ENCODE measurements at regions not wholly inside any gene's neighbourhood (a gene's known extent, or its start where the extent isn't known, plus 50 kb on each side); places are given as distances from the start of the nearest gene placed in this dataset.
"Not testable (repeated sequence)": the region's sequence is repeated elsewhere in the genome, so short reads cannot be mapped to it uniquely, and the experiment has no call there.

DNA sequence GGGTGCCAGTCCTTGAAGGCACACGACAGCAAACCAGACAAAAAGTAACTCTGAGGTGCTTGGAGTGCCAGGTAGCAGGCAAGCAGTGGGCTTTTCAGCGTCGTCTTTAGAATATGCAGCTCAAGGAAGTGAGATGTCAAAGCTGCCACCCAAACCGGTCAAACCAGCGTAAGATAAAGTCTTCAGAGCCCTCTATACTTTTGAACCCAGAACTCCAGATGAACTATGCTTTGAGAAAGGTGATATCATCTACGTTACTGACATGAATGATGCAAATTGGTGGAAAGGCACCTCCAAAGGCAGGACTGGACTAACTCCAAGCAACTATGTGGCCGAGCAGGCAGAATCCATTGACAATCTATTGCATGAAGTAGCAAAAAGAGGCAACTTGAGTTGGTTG is 95.9 kb downstream of the TBX3 start:
- DNase-seq (ENCODE audit: insufficient read length, low spot score) (no peak), FAIRE-seq (no peak)
- no peak for TF ChIP-seq POLR2A (IDR thresholded peaks at IDR 0.05; ENCODE audit: low read depth, low read length)

DNA sequence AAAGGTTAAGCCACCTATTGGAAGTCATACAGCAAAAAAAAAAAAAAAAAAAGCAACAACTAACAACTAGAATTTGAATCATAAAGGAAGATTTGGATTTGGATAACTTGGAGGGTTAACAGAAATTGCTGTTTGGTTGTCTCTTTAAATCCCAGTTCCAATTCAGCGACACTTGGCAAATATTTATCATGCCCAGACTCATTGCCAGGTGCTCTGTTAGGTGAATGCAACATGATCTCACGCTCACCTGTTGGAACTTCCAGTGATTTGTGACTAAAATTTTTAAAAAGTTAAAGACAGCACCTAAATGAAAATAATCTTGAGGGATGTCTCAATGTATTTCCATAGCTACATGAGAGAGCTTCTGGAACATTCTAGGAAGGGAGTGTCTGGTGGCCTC is 103.7 kb downstream of the TBX3 start:
- TF ChIP-seq POLR2A (IDR thresholded peaks at IDR 0.05; ENCODE audit: low read depth, low read length): no peak
- no peak for TF ChIP-seq POU2F2 (IDR thresholded peaks at IDR 0.05; ENCODE audit: low read depth, low read length)
- TF ChIP-seq PAX5 (IDR thresholded peaks at IDR 0.05; ENCODE audit: insufficient read depth, low read length, severe bottlenecking): no peak
- TF ChIP-seq SPI1 (IDR thresholded peaks at IDR 0.05; ENCODE audit: low read depth, low read length): no peak
- no peak for TF ChIP-seq TAF1 (IDR thresholded peaks at IDR 0.05; ENCODE audit: low read depth, low read length)
- no peak for TF ChIP-seq POLR2AphosphoS5 (IDR thresholded peaks at IDR 0.05; ENCODE audit: low read depth, low read length)
- no peak for FAIRE-seq
- DNase-seq (ENCODE audit: insufficient read length, low spot score): no peak

DNA sequence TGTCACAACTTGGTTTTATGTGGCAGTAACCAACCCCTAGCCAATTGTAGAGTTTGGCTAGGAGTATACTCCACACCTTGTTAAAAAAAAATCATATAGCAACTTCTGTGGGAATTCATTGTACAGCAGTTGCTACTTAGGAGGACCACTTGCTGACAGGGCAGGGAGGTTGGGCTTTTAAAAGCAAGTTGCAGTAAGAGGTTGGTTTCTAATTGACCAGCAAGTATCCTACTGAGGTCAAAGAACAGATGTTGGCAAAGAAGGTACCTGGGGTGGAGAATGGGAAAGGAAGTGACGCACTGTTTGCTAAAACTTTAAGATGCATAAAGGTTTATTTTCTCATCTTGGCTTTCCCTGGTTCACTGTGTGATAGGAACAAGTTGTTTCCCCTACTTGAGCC is 104.6 kb downstream of the TBX3 start:
- no peak for DNase-seq (ENCODE audit: insufficient read length, low spot score)
- FAIRE-seq: no peak
- no peak for TF ChIP-seq POLR2AphosphoS5 (IDR thresholded peaks at IDR 0.05; ENCODE audit: low read depth, low read length)
- no peak for TF ChIP-seq SPI1 (IDR thresholded peaks at IDR 0.05; ENCODE audit: low read depth, low read length)
- no peak for TF ChIP-seq POU2F2 (IDR thresholded peaks at IDR 0.05; ENCODE audit: low read depth, low read length)
- TF ChIP-seq POLR2A (IDR thresholded peaks at IDR 0.05; ENCODE audit: low read depth, low read length): no peak
- no peak for TF ChIP-seq TAF1 (IDR thresholded peaks at IDR 0.05; ENCODE audit: low read depth, low read length)
- no peak for TF ChIP-seq PAX5 (IDR thresholded peaks at IDR 0.05; ENCODE audit: insufficient read depth, low read length, severe bottlenecking)

DNA sequence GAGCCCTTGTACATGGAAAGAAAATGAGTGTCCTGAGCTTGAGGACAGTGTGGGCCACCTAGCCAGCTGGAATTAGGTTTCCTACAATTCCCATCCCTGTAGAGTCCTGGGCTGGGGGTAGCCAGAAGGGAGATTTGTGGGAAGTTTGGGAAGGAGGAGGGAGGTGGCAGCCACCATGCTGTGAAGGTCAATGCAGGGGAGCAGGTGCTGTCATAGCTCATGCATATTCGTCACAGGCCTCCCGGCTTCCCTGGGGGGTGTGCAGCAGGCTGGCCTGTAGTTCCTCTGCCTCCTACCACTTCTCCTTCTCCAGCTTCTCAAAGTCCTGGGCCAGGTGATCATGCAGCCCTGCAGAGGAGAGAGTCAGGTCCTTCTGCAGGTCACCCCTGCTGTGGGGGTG is 121.3 kb downstream of the TBX3 start:
- FAIRE-seq (no peak), DNase-seq (ENCODE audit: insufficient read length, low spot score) (no peak)
- TF ChIP-seq TAF1 (IDR thresholded peaks at IDR 0.05; ENCODE audit: low read depth, low read length) (no peak), SPI1 (IDR thresholded peaks at IDR 0.05; ENCODE audit: low read depth, low read length) (no peak), PAX5 (IDR thresholded peaks at IDR 0.05; ENCODE audit: insufficient read depth, low read length, severe bottlenecking) (no peak), POLR2A (IDR thresholded peaks at IDR 0.05; ENCODE audit: low read depth, low read length) (no peak), POU2F2 (IDR thresholded peaks at IDR 0.05; ENCODE audit: low read depth, low read length) (no peak), POLR2AphosphoS5 (IDR thresholded peaks at IDR 0.05; ENCODE audit: low read depth, low read length) (no peak)

DNA sequence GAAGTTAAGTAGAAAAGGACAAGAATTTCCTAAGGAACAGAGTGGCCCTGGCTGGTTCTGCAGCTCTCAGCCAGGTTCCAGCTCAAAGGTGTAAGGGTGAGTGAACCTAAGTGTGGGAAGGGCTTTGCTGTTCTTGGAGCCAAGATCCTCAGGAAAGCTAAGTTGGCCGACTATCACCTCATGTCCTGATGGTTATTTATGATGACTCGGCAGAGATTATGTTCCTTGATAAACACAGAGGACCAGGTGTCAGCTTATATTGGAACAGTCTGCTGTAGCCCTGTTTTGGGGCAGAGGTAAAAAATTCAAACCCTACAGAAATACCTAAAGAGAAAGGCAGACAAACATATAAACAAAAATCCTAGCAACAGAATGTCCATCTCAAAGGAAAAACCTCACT is 128.5 kb downstream of the TBX3 start:
- no peak for DNase-seq (ENCODE audit: insufficient read length, low spot score)
- TF ChIP-seq POLR2AphosphoS5 (IDR thresholded peaks at IDR 0.05; ENCODE audit: low read depth, low read length): no peak
- no peak for TF ChIP-seq TAF1 (IDR thresholded peaks at IDR 0.05; ENCODE audit: low read depth, low read length)
- no peak for TF ChIP-seq POLR2A (IDR thresholded peaks at IDR 0.05; ENCODE audit: low read depth, low read length)
- no peak for TF ChIP-seq SPI1 (IDR thresholded peaks at IDR 0.05; ENCODE audit: low read depth, low read length)
- TF ChIP-seq POU2F2 (IDR thresholded peaks at IDR 0.05; ENCODE audit: low read depth, low read length): no peak
- TF ChIP-seq PAX5 (IDR thresholded peaks at IDR 0.05; ENCODE audit: insufficient read depth, low read length, severe bottlenecking): no peak
- no peak for FAIRE-seq

DNA sequence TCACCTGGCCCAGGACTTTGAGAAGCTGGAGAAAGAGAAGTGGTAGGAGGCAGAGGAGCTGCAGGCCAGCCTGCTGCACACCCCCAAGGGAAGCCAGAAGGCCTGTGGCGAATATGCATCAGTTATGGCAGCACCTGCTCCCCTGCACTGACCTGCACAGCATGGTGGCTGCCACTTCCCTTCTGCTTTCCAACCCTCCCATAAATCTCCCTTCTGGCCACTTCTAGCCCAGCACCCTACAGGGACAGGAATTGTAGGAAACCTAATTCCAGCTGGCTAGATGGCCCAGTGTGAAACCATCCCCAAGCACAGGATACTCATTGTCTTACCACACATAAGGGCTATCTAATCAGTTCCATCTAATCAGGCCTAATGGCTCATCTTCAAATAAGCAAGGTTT is 136.3 kb downstream of the TBX3 start:
- TF ChIP-seq POU2F2 (IDR thresholded peaks at IDR 0.05; ENCODE audit: low read depth, low read length) (no peak), SPI1 (IDR thresholded peaks at IDR 0.05; ENCODE audit: low read depth, low read length) (no peak), TAF1 (IDR thresholded peaks at IDR 0.05; ENCODE audit: low read depth, low read length) (no peak), PAX5 (IDR thresholded peaks at IDR 0.05; ENCODE audit: insufficient read depth, low read length, severe bottlenecking) (no peak), POLR2A (IDR thresholded peaks at IDR 0.05; ENCODE audit: low read depth, low read length) (no peak), POLR2AphosphoS5 (IDR thresholded peaks at IDR 0.05; ENCODE audit: low read depth, low read length) (no peak)
- DNase-seq (ENCODE audit: insufficient read length, low spot score): no peak
- FAIRE-seq: no peak

DNA sequence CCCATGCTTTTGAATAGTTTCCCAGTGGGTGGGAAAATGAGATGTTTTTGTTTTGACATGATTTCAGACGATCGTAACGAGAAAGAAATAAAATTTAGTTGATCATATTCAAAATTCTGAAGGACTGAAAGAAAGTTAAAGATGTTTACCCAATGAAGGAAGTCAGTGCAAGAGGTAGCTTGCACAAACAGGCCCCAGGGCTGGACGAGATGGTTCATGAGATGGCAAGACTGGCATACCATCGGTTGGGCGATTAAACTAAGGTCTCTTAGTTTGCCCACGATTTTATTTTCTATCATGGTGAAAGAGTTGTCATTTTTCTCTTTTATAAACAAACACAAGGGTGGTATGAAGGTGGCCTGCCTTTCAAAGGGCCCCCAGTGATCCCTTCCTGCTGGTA is 124.5 kb upstream of the TBX5 start:
- no peak for TF ChIP-seq POLR2AphosphoS5 (IDR thresholded peaks at IDR 0.05; ENCODE audit: low read depth, low read length)
- no peak for TF ChIP-seq POLR2A (IDR thresholded peaks at IDR 0.05; ENCODE audit: low read depth, low read length)
- no peak for TF ChIP-seq SPI1 (IDR thresholded peaks at IDR 0.05; ENCODE audit: low read depth, low read length)
- TF ChIP-seq PAX5 (IDR thresholded peaks at IDR 0.05; ENCODE audit: insufficient read depth, low read length, severe bottlenecking): no peak
- TF ChIP-seq TAF1 (IDR thresholded peaks at IDR 0.05; ENCODE audit: low read depth, low read length): no peak
- no peak for TF ChIP-seq POU2F2 (IDR thresholded peaks at IDR 0.05; ENCODE audit: low read depth, low read length)
- no peak for FAIRE-seq
- no peak for DNase-seq (ENCODE audit: insufficient read length, low spot score)

DNA sequence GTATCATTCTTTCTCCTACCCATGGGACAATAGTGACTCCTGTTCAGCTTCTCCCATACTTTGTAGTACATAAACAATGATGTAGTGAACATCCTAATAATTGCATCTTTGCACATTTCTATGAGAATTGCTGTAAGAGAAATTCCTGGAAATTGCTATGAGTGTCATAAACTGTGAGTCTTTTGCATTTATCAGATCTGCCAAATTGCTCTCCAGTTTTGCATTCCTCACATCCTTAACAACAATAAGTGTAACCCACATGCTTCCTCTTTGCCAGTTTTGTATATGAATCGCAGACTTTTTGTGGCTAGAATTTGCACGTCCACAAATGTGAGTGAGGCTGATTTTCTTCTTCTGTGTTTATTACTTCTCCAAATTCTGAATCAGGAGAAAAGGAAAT is 124.0 kb upstream of the TBX5 start:
- DNase-seq (ENCODE audit: insufficient read length, low spot score) (no peak), FAIRE-seq (no peak)

DNA sequence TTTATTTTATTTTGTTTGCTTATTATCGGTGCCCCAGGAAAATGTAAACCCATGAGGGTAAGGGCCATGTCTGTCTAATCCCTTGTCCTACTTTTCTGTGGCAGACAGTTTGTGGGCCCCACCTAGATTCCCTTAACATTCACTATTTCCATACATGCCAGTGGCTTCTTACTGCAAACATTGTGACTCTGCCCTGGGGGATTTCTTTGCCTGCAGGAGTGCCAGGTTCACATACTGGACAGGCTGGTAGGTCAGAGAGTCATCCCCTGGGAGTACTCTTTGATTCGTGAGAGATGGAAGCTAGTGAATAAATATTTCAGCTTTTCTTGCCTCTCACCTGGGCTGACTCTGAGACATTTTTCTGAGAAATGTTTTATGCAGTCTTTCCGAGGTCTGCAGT is 122.8 kb upstream of the TBX5 start:
- DNase-seq (ENCODE audit: insufficient read length, low spot score): no peak
- no peak for FAIRE-seq
- TF ChIP-seq POU2F2 (IDR thresholded peaks at IDR 0.05; ENCODE audit: low read depth, low read length): no peak
- no peak for TF ChIP-seq TAF1 (IDR thresholded peaks at IDR 0.05; ENCODE audit: low read depth, low read length)
- TF ChIP-seq SPI1 (IDR thresholded peaks at IDR 0.05; ENCODE audit: low read depth, low read length): no peak
- no peak for TF ChIP-seq POLR2AphosphoS5 (IDR thresholded peaks at IDR 0.05; ENCODE audit: low read depth, low read length)
- no peak for TF ChIP-seq PAX5 (IDR thresholded peaks at IDR 0.05; ENCODE audit: insufficient read depth, low read length, severe bottlenecking)
- TF ChIP-seq POLR2A (IDR thresholded peaks at IDR 0.05; ENCODE audit: low read depth, low read length): no peak

More for the DNA sequence above, 124.0 kb upstream of the TBX5 start:
- TF ChIP-seq POLR2AphosphoS5 (IDR thresholded peaks at IDR 0.05; ENCODE audit: low read depth, low read length) (no peak), PAX5 (IDR thresholded peaks at IDR 0.05; ENCODE audit: insufficient read depth, low read length, severe bottlenecking) (no peak), POLR2A (IDR thresholded peaks at IDR 0.05; ENCODE audit: low read depth, low read length) (no peak), TAF1 (IDR thresholded peaks at IDR 0.05; ENCODE audit: low read depth, low read length) (no peak), POU2F2 (IDR thresholded peaks at IDR 0.05; ENCODE audit: low read depth, low read length) (no peak), SPI1 (IDR thresholded peaks at IDR 0.05; ENCODE audit: low read depth, low read length) (no peak)

DNA sequence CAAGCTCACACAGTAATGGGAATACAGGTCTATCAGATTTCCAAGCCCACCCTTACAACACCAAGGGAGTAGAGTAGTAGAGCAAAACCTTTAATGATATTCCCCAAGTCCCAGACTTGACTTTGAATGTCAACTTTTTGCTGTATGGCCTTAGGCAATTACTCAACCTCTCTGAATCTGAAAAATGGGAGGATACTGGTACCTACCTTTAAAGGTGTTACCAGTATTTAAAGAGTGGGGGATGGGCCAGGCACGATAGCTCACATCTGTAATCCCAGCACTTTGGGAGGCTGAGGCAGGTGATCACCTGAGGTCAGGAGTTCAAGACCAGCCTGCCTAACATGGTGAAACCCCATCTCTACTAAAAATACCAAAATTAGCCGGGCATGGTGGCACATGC is 115.2 kb upstream of the TBX5 start:
- not testable (repeated sequence) for DNase-seq (ENCODE audit: insufficient read length, low spot score); FAIRE-seq

DNA sequence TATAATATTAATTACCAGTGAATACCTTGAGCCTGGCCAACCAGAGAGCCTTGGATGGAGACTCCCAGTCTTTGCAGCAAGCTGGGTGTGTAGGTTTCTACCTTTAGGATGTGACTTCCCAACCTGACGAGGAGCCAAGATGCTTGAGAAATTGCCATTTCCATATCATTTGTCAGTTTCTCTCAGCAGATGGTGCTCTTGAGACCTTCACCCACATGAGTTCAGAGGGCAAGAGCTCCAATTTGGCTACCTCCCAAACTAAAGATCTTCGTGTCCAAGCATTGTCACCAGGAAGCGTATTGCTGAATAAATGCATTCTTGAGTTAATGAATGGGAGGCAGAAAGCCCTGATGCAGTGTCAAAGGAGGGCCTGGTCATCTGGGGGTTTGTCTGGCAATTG is 106.4 kb upstream of the TBX5 start:
- FAIRE-seq (no peak), DNase-seq (ENCODE audit: insufficient read length, low spot score) (no peak)
- no peak for TF ChIP-seq SPI1 (IDR thresholded peaks at IDR 0.05; ENCODE audit: low read depth, low read length)

Measured in GM12891 (cell line).